Stimulated activated CD4-positive, alpha-beta T cell treated with anti-CD3 and anti-CD28 coated beads, Interleukin-1b, Interleukin-23, amount 100 ng/mL, for 4 hours (primary cell): ENCODE measurements at regions not wholly inside any gene's neighbourhood (a gene's known extent, or its start where the extent isn't known, plus 50 kb on each side); places are given as distances from the start of the nearest gene placed in this dataset.

ENCODE experiments used
- DNase-seq, 2 donors: peaks; one replicate each; pipeline ENCODE4 v3.0.0-alpha.2; 2020; ENCODE audit warnings: low read depth in 2 of 2

DNA sequence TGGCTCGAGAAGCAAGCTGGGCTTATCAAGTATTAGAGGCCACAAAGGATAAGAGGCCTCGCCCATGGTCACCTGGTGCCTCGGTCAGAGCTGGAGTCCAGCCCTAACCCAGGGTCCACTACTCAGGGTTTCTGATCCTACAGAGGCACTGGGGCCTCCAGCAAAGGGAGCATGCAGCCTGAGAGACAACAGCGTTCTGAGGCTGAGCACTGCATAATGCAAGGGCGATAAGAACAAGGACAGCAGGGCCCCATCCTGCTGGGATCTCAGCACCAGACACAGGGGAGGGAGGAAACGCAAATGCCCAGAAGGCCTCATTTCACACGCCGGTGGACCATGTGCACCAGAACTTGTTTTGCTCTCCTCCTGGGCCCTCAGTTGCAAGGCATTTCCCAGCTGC is 63.0 kb downstream of the C5orf15 start:
- DNase-seq = no peak

DNA sequence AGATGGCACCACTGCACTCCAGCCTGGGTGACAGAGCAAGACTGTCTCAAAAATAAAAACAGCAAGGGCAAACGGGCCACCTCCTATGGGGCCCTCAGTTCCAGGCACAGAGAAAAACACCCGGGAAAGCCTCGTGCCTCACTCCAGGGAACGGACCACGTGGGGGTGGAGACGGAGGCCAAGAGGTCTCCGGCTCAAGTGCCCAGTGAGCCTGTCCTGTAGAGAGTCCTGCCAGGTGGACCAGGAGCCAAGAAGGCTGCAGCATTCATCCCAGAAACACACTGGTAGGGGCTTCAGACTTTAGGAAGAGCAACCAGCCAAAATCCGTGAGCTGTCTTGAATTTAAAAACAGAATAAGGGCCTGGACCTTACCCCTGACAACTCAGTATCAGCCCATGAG is 63.8 kb downstream of the C5orf15 start:
- no peak for DNase-seq

DNA sequence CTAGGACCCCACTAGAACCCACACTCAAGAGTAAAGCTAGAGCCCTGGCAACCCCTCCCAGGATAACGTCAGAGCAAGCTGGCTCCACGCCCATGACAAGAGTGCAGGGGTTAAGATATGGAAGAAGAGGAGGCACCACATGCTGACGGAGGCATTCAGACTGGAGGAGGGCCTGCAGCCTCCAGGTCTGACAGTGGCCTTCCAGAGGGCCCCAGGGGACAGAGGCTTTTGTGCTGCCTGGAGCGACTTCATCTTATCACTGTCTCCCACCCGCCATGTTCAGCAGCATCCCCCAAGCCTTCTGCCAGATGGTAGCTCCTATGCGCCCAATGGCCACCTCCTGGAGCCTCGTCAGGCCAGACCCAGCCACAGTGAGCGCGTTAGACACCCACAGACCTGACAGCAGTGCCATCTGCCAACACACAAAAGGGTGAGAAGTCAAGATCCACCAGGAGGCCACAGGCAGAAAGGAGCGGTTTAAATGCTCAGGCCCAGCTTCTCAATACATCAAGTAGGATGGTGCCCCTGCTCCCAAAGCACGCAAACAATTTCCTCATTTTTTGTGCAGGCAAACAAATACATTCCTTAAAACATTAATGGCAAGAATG is 65.8 kb downstream of the C5orf15 start:
- DNase-seq = no peak

DNA sequence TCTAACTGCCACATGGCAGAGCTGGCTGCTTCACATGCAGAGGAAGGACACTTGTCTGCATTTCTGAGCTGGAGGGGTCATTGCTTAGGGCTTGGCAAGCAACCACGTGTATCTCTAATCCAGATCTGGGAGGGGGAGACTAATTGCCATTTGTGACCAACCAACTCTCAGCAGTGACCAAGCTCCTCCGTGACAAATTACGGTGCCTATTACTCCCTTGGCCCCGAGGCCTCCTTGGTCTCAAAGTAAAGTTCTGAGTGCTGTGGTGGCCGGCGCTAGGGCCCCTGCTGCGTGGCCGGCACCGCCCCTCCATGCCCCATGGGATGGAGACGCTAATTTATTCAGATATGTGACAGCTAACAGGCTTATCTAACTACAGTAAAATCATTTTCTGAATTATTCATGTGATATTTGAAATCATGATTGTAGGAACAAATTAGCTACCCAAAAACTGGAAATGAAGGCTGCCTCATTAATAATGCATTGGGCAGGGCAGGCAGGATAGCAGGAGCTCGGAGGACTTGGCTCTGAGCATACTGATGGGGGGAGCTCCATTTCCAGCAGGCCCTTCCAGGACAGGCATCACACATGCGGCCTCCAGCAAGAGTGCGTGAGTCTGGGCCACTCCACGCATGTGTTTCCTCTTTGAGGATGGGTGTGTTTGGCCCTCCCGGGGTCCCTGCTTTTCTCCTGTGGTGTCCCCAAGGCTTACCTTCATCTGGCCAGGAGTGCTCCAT is 67.7 kb downstream of the C5orf15 start:
- DNase-seq = no peak

DNA sequence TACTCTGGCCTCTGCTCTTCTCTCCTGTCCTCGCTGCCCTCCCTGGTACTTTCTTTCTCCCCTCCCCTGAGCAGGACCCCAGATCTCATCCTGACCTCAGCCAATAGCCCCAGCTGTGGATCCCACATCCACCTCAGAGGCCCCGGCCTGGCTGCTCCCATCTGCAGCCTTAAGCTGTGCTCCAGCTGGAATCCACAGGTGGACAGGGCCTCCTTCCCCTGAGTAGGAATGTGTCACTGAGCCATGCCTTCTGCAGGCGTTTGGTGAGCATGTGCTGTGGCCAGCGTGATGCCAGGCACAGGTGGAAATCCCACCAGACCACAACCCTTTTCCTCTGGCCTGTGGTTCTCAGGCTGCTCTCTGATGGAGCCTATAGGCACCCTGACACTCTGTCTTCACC is 68.9 kb downstream of the C5orf15 start:
- DNase-seq = no peak

DNA sequence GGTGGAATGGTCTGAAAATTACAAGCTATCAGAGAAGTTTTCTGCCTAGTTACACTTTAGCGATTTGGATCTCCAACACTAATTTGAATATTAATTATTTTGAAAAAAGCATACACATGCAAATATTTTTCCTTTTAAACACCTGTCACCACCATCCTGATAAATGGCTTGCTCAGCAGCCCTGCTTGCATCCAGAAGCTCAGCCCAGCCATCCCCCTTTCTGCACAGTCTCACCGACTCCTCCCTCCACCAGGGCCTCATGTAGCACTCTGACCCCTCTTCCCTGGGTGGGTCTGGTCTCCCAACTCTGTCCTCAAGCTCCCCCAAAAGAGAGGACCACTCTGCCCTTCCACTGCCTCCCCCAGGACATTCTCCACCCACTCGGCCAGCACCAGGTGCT is 70.0 kb downstream of the C5orf15 start:
- no peak for DNase-seq

DNA sequence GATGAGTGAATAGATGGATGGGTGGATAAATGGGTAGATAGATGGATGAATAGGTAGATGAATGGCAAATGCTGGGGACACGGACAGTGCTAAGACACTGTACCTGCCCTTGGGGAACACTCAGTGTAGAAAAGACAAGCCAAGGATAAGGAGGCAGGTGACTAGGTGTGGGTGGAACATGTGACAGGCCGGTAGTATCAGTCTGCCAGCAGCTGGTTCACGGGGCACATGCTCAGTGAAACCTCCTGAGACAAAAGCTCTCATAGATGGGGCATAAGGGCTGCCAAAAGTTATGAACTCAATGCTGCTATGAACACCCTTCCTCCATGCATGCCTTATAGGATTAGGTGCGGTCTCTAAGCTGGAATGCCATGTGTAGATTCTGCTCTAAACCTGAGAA is 71.0 kb downstream of the C5orf15 start:
- DNase-seq = no peak

DNA sequence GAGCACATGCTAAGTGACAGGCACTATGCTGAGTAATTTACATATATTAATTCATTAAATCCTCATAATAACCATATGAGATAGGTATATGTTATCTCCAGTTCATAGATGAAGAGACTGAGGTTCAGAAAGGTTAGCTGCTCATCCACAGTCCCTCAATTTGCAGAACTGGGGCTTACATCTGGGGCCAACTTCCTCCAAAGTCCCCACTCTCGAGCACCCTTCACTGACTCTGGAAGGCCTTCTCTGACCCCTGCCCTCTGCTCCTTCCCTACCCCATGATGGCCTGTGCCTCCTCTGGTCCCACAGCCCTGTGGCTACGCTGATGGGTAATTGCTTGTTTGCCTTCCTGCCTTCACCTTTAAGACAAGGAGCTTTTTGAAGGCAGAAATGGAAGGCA is 71.6 kb downstream of the C5orf15 start:
- DNase-seq = no peak

DNA sequence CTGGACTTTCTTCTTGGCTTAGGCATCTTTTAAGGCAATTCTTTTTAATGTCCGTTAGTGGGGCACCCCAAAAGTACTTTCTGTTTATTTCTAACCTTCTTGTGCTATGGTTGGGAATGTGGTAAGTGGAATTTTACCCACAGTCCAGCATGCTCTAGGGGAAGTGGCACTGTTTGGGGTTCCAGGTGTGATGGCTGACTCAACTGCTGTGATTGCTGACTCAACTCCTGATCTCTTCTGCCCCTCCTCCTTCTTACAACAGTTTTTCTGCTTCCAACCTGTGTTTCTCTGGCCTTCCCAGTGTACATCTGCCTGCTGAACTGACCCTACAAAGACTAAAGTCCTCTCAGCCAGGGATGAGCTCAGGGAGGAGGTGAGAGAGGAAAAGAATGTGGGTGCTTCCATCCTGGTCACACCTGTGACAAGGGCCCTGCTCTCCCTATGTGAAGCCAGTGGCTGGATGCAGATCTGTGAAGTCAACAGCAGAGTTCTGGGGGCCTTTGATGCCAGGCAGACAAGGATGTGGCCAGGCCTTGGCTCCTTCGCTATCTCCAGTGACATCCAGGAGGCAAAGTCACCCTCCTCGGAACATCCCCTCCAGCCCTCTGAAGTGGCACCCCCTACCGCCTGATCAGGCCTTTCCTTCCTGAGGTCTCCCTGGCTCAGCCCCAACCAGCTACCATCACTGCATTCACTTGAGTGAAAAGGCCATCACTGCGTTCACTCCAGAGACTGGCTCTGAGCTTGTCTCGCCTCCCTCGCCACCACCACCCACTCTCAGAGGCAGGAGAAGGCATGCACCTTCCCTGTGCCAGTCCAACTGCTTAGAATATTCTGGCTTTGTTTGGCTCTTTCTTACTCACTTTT is 72.2 kb downstream of the C5orf15 start:
- DNase-seq = no peak

DNA sequence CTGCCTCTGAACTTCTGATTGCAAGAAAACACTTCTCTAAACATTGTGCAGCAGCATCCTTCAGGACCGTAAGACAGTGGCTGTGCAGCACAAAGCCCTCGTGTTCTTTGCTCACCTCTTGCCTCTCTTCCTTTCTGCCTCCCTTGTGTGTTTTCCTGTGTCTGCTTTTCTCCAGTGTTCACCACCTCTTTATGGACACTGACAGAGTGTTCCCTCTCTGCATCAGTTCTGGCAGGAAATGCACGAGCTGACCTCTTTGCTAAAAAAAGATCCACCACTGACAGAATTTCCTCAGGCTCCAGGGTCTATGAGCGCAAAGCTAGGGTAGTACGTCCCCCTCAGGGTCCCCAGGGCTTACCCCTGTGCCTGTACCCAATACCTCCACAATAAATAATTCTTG is 74.3 kb downstream of the C5orf15 start:
- no peak for DNase-seq

DNA sequence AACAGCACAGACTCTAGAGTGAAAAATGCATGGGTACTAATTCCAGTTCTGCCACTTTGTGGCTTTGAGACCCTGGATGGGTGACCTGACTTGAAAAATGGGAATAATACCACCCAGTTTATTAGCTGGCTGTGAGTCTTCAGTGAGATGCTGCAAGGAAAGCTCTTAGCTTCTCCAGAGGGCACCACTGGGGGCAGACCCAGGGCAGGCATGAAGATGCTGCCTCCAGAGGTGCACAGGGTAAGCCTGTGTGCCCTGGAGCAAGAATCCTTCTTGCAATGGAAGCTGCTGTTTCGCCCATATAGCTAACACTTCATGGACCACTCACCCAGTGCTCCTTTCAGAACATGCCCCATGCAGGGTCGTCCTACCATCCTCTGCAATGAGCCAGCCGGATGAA is 75.7 kb downstream of the C5orf15 start:
- DNase-seq = no peak

DNA sequence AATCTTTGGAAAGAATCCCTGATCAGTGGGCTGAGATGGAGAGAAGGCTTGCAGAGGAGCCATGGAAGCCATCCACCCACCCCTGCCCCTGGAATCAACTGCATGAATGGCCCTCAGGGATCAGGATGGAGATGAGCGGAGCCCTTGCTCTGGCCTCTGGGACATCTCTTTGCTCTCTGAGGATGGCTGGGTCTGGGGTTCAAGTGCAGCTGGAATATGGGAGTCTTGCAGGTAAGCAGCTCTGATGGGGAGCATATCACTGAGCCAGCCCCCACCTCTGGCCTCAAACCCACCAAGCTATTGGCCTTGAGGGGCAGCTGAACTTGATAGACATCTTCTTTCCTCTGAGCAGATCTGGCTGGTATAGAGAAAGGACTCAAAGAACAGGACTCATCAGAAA is 76.1 kb downstream of the C5orf15 start:
- DNase-seq = no peak

DNA sequence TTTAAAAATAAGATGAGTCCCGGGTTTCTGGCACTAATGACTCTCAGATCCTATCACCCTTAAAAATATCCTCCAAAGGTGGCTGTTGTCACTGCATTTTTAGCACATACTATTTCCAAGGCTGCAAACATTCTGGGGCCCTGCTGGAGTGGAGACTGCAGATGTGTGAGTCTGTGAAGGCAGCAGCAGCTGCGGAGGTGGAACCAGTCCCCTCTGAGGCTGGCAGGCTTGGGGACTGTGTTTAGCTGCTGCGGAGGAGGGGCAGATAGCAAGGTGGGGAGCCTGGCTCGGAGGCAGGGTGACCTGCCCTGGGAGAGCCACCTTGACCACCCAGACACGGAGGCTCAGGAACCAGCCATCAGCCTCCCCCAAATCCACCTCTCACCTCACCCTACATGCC is 77.0 kb downstream of the C5orf15 start:
- DNase-seq = no peak

DNA sequence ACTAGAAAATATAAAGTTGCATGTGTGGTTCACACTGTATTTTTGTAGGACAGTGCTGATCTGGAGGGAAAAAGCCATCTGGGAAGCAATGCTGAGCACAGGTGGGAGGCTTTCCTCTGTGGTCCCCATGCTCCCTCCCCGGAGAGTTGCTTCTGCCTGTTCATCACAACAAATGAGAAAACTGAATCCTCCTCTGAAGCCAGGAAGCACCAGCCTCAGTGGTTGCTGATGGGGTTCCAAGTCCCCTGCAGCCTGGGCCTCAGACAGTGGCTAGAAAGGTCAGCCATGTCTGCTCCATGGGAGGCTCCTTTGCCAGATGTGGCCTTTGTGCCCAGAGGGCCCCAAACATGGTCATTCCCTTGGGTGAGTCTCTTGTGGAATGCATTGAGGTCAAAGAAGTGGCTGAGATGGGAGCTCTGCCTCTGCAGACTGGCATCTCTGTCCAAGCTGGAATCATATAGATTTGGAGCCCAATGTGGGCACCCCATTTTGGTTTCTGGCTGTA is 77.6 kb downstream of the C5orf15 start:
- no peak for DNase-seq

DNA sequence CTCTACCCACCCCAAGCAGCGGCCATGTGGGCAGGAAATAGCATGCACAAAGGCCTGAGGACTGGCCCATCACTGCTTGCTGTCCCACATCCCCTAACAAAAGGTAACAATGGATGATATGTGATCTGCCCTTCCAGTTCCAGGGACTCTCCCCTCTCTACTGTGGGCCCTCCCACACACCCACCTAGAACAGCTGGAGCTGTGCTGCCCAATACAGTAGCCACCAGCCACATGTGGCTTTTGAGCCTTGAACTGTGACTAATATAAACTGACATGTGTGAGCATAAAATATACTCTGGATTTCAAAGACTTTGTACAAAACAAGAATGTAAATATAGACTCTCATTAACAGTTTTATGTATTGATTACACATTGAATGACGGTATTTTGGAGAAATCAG is 78.1 kb downstream of the C5orf15 start:
- DNase-seq = no peak

DNA sequence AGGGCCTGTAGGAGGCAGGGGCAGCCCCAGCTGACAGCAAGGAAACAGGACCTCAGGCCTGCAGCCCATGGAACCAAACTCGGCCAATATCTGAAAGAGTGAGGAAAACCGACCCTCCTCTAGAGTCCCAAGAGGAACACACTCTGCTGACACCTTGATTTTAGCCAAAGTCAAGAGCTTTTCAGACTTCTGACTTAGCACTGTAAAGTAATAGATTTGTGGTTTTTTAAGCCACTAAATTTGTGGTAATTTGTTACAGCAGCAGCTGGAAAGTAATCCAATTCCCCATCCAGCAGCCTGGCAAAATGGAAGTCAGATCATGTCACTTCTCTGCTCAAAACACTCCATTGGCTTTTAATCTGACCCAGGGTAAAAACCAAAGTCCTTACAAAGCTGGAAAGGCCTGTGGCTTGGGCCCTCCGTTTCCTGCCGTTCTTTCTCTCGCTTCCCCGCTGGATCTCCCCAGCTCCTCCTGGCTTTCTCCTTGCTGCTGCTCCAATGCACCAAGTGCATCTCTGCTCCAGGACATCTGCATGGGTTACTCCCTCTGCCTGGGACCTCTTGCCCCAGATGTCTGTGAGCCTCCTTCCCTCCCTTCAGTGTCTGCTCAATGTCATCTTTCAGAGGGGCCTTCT is 79.0 kb downstream of the C5orf15 start:
- no peak for DNase-seq

DNA sequence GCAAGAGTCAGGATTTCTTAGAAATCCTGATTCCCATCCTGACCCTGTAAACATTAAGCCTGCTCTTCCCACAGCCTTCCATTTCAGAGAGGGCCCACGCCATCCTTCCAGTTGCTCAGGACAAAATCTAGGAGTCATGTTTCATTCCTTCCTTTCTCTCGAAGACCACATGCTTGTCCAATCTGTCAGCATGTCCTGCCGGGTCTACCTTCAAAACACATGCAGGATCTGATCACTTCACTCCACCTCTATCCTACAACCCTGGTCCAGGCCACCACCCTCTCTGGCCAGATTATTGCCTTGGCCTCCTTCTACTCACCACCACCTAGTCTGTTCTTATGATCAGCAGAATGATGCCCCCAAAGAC is 79.8 kb downstream of the C5orf15 start:
- DNase-seq = no peak

DNA sequence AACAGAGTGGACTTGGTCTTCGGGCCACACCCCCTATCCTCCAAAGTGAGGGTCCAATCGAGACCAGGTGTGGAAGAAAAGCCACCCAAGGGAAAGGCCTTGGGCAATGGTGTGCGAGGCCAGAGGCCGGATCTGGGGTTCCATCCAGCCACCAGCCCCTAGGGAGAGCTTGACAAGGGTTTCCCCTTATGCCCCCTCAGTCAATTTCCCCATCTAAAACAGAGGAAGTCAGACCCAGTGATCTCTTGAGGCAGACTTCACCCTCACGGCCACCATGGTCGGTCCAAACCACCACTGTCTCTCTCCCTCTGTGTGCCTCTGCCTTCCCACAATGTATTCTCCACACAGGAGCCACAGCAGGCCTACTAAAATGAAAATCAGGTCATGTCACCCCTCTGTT is 82.9 kb downstream of the C5orf15 start:
- no peak for DNase-seq

DNA sequence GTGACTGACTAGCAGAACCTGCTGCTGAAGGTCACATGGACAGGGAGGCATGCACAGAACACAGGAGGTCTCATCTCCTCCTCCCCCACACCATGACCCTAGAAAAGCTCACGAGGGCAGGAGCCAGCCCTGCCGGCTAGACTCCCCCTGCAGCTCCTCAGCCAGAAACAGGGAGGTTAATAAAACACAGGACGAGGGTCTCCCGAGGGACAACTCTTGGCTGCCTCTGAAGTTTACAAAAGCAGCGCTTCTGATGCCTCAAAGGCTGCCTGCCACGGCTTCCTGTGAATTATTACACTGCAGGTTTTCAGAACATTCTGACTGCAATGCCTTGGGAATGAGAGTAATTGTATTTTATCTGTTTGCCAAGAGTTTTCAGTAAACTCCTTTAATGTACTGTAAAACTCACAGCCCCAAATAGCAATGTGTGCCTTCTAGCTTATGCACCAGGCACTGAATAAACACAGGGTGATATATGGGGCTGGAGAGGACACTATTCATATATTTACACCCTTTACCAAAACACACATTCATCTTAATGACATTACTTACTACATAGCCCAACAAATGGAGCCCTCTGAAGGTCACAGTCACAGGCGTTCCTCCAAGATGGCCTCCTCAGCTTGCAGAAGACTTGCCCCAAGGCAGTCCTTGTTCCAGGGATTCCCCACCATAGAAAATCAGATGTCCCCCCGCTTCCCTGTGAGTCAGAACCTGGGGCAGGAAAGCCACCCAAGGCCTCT is 83.7 kb downstream of the C5orf15 start:
- no peak for DNase-seq

DNA sequence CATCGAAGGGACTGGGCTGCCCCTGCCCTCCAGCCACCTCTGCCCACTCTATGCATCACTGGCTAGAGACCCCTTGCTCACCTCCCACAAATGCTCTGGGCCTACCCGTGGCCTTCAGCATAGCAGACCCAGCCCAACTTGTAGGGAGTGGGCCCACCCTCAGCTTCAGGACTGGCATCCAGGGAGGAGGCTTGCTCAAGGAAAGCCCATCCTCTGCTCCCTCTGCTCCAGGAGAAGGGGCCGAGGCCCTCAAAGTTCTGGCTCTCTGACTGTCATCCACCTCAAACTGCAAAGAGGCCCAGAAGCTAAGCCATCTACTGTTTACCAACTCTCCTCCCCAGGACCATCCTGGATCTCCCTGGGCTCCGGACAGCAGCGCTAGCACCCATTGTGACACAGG is 84.5 kb downstream of the C5orf15 start:
- no peak for DNase-seq

DNA sequence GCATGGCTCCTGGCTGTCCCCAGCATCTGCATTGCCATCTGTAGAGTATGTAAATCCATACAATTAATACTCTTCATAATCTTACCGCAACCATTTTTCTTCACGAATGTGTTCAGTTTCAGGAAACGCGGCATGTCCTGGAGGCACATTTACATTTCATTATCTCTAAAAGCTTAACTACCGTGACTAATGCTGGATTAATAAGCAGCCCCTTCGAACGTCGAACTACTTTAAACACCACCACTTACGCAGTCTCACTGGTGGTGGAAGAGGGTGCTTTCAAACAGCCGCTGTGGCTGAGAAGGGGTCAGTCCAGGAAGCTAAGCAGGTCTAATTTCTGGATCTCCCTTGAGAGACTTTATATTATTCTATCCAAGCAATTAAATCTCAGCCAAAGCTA is 85.6 kb downstream of the C5orf15 start:
- DNase-seq = no peak

DNA sequence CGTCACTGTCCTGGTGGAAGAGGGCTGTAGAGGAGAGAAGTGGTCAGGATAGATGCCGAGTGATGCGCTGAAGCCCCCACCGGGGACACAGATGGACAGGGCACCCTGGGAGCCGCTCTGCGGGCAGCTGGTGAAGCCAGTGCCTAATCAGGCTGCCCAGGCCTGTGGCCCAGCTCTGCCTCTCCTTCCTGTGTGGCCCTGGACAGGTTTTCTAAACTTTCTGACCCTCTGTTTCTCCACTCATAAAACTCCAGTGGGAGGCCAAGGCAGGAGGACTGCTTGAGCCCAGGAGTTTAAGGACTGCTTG is 86.1 kb downstream of the C5orf15 start:
- no peak for DNase-seq
